GM12873 (cell line): ENCODE measurements at regions not wholly inside any gene's neighbourhood (a gene's known extent, or its start where the extent isn't known, plus 50 kb on each side); places are given as distances from the start of the nearest gene placed in this dataset.

ENCODE experiments used
- CTCF ChIP-seq: IDR thresholded peaks from 2 replicates; pipeline ENCODE4 v1.5.1; 2012; ENCODE audit warnings: low read depth, mild to moderate bottlenecking, moderate library complexity, low read length, control low read depth; ENCODE audit not compliant: insufficient read depth; ENCODE audit errors: missing control alignments

GRCh38 chr6:10258341-10258740, 156.5 kb downstream of the TFAP2A start:
- no peak for TF ChIP-seq CTCF

- peak; percentile 49 for TF ChIP-seq CTCF
Measured at GRCh38 chr6:10256113-10256690, 158.7 kb downstream of the TFAP2A start.

- TF ChIP-seq CTCF: no peak
Measured at GRCh38 chr6:10250655-10251220, 164.1 kb downstream of the TFAP2A start.

- no peak for TF ChIP-seq CTCF
Measured at GRCh38 chr6:10248378-10248843, 166.5 kb downstream of the TFAP2A start.

GRCh38 chr6:10237298-10238038, 177.4 kb downstream of the TFAP2A start:
- no peak for TF ChIP-seq CTCF

- no peak for TF ChIP-seq CTCF
Measured at GRCh38 chr6:10235344-10235743, 179.5 kb downstream of the TFAP2A start.

GRCh38 chr6:10230531-10230930, 184.3 kb downstream of the TFAP2A start:
- no peak for TF ChIP-seq CTCF
